ENCODE measurements at regions not wholly inside any gene's neighbourhood (a gene's known extent, or its start where the extent isn't known, plus 50 kb on each side); places are given as distances from the start of the nearest gene placed in this dataset.

GRCh38 chr12:94795044-94795443 is 144.7 kb upstream of the TMCC3 start:
- TF ChIP-seq CTCF (IDR thresholded peaks at IDR 0.05) (no peak), POLR2A (IDR thresholded peaks at IDR 0.05) (no peak)

Measured in prostate gland (tissue), 2 donors.